ENCODE measurements at regions not wholly inside any gene's neighbourhood (a gene's known extent, or its start where the extent isn't known, plus 50 kb on each side); places are given as distances from the start of the nearest gene placed in this dataset.

DNA sequence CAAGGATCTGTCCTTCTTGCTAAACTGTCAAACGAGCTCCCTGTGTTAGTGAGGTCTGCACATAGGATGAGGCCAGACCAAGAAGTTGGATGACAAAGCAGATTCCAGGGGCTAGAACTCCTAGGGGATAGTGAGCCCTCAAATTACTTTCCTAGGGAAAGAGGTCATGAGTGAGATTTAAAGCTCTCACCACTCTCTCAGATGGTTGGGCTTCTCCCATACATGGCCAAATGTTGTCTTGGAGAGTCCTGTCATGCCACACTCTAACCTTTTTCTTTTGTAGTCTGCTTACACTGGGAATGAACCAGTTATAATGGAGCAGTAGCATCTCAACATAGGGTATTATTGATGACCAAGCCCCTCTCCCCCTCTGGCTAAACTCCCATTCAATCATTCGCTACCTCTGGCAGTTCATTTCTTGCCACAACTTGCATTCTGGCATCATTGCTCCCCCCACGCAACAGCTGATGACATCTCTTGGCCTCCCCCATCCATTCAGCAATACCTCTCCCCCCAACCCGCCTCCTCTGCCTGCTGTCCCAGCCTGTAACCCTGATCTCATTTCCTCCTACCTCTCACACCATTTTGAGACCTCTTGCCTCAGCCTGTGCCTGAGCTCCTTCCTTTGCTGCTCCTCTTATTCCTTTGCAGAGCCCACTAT lies 64.7 kb upstream of the CISTR start:
- no peak for DNase-seq (ENCODE audit: low read depth)

DNA sequence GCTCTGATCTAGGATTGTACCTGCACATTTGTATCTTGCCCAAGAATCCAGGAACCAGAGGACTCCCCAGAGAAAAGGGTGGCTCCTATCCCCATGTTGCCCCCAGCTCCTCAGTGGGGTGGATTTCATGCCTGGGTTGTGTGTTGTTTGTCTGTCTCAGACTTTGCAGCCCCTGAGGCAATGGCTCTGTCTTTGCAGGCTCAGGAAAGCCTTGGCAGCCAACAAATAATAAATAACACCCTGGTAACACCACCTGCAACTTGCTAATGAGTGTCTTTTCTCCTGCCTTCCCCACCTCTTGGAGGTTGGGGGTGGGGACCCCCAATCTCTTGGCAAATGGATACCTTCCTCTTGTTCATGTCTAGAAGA lies 65.2 kb upstream of the CISTR start:
- DNase-seq (ENCODE audit: low read depth), result no peak
- H3K36me3 ChIP-seq (ENCODE audit: control insufficient read depth, insufficient read depth, low read length), result no peaks in the 10 kb centered on the region
- H3K27me3 ChIP-seq (ENCODE audit: control insufficient read depth, insufficient read depth, low read length), result peaks cover 11% of the 10 kb centered on the region
- TF ChIP-seq, protein P1, sequence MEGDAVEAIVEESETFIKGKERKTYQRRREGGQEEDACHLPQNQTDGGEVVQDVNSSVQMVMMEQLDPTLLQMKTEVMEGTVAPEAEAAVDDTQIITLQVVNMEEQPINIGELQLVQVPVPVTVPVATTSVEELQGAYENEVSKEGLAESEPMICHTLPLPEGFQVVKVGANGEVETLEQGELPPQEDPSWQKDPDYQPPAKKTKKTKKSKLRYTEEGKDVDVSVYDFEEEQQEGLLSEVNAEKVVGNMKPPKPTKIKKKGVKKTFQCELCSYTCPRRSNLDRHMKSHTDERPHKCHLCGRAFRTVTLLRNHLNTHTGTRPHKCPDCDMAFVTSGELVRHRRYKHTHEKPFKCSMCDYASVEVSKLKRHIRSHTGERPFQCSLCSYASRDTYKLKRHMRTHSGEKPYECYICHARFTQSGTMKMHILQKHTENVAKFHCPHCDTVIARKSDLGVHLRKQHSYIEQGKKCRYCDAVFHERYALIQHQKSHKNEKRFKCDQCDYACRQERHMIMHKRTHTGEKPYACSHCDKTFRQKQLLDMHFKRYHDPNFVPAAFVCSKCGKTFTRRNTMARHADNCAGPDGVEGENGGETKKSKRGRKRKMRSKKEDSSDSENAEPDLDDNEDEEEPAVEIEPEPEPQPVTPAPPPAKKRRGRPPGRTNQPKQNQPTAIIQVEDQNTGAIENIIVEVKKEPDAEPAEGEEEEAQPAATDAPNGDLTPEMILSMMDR (IDR thresholded peaks at IDR 0.05; ENCODE audit: insufficient read depth, low read length, poor library complexity, severe bottlenecking), result no peak
- H3K4me3 ChIP-seq (ENCODE audit: low read depth, low read length), result no peak overlapping the region

More for the DNA sequence above, 64.7 kb upstream of the CISTR start:
- no peak overlapping the region for H3K4me3 ChIP-seq (ENCODE audit: low read depth, low read length)
- H3K36me3 ChIP-seq (ENCODE audit: control insufficient read depth, insufficient read depth, low read length), result no peaks in the 10 kb centered on the region
- peaks cover 15% of the 10 kb centered on the region for H3K27me3 ChIP-seq (ENCODE audit: control insufficient read depth, insufficient read depth, low read length)
- TF ChIP-seq, protein P1 (IDR thresholded peaks at IDR 0.05; ENCODE audit: insufficient read depth, low read length, poor library complexity, severe bottlenecking), result no peak

DNA sequence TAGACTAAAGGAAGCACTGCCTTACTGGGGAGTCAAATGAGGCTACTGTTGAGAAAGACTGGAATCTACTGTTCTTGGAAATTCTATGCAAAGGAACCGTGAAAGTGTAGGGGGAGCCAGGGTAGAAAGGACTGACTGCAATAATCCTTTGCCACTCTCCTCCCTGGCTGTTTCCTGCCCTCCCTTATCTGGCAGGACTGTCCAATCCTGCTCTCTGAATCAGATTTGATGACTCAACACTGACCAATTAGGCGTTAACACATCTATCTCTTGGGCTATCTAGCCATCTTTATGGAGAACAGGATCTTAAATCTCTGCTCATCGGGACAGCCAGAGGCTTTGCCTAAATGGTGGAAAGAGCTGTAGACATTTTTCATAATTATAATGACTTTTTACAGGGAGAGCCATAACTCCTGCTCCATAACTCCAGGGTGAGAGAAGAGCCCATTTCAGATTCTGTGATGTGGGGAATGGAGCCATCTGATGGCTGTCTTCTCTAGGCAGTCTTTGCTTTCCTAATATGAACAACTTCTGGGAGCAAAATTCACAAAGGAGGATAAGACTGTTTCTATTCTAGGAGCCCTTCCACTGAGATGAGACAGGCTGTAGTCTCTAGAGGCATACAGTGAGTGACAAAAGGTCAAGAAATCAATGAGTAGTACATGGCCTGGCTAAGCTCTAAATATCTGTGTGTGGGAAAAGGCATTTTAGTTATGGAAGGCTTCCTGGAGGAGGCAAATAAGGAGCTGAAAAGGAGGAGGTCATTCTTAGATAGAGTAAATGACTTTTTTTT lies 68.9 kb upstream of the CISTR start:
- H3K36me3 ChIP-seq (ENCODE audit: control insufficient read depth, insufficient read depth, low read length), result no peaks in the 10 kb centered on the region
- H3K4me3 ChIP-seq (ENCODE audit: low read depth, low read length), result no peak overlapping the region
- TF ChIP-seq, protein P1 (IDR thresholded peaks at IDR 0.05; ENCODE audit: insufficient read depth, low read length, poor library complexity, severe bottlenecking), result no peak
- H3K27me3 ChIP-seq (ENCODE audit: control insufficient read depth, insufficient read depth, low read length), result peaks cover 9% of the 10 kb centered on the region
- no peak for DNase-seq (ENCODE audit: low read depth)

DNA sequence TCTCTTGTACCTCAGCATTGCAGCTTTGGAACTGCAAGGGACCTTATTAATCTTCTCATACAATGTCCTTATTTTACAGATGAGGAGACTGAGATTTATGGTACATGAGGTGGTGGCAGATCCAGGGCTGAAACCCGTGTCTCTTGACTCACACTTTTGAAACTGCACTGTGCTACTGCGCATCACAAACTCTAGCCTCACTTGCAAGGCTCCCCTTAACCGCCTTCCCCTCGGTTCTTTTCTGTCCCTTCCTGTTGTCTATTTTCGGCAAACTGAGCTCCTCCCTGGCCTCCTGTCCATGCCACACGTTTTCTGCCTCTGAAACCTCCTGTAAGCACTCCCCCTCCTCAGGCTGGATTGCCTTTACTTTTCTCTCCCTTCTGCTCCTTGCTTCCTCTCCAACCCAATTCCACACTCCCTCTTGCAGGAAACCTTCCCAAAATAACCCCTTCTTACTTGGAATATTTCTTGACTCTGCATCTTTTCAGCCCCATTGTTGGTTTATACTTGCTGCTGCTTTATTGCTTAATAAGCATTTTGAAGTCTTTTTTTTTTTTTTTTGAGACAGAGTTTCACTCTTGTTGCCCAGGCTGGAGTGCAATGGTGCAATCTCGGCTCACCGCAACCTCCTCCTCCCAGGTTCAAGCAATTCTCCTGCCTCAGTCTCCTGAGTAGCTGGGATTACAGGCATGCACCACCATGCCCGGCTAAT lies 72.4 kb upstream of the CISTR start:
- H3K36me3 ChIP-seq (ENCODE audit: control insufficient read depth, insufficient read depth, low read length), result no peaks in the 10 kb centered on the region
- no peaks in the 10 kb centered on the region for H3K27me3 ChIP-seq (ENCODE audit: control insufficient read depth, insufficient read depth, low read length)
- TF ChIP-seq, protein P1 (IDR thresholded peaks at IDR 0.05; ENCODE audit: insufficient read depth, low read length, poor library complexity, severe bottlenecking), result no peak
- DNase-seq (ENCODE audit: low read depth), result no peak
- H3K4me3 ChIP-seq (ENCODE audit: low read depth, low read length), result no peak overlapping the region

DNA sequence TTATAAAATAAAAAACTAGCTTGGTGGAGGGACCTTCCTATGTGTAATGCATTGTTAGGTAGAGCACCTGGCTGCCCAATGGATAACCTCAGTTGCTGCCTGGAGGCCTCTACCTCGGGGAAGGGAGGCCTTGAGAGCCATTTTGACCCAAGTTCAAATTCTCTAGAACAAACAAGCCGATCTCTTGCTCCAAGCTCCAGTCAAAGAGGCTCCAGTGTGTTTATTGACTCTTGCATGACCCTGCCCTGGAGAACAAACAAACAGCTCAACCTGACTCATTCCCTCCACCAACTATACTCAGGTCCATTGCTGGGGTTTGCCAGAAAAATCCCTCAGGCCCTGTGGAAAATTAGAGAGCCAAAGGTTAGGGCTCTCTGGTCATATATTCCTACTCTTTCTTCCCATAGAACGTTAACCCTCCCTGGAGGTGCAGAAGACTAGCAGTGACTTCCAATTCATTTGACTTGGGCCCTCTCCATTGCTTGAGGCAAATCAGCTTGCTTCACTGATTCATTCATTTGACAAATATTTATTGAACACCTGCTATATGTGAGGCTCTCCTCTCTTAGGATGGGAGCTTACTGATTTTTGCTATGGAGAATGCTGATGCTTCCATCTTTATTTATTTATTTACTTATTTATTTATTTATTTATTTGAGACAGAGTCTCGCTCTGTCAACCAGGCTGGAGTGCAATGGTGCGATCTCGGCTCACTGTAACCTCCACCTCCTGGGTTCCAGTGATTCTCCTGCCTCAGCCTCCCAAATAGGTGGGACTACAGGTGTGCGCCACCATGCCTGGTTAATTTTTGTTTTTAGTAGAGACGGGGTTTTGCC lies 73.7 kb upstream of the CISTR start:
- H3K27me3 ChIP-seq (ENCODE audit: control insufficient read depth, insufficient read depth, low read length), result no peaks in the 10 kb centered on the region
- no peak for DNase-seq (ENCODE audit: low read depth)
- H3K36me3 ChIP-seq (ENCODE audit: control insufficient read depth, insufficient read depth, low read length), result no peaks in the 10 kb centered on the region
- TF ChIP-seq, protein P1 (IDR thresholded peaks at IDR 0.05; ENCODE audit: insufficient read depth, low read length, poor library complexity, severe bottlenecking), result no peak
- no peak overlapping the region for H3K4me3 ChIP-seq (ENCODE audit: low read depth, low read length)

Measured in kidney epithelial cell (primary cell).